ENCODE measurements at regions not wholly inside any gene's neighbourhood (a gene's known extent, or its start where the extent isn't known, plus 50 kb on each side); places are given as distances from the start of the nearest gene placed in this dataset.

GRCh38 chr12:124492879-124493808 is 74.3 kb downstream of the NCOR2 start:
- DNase-seq (ENCODE audit: low read depth): no peak
- no peak overlapping the region for H3K4me3 ChIP-seq (ENCODE audit: low read depth, low read length)
- no peak for TF ChIP-seq CTCF (conservative IDR thresholded peaks at IDR 0.05; ENCODE audit: low read depth, low read length)

GRCh38 chr12:124491856-124492420 is 75.5 kb downstream of the NCOR2 start:
- no peak overlapping the region for H3K4me3 ChIP-seq (ENCODE audit: low read depth, low read length)
- no peak for TF ChIP-seq CTCF (conservative IDR thresholded peaks at IDR 0.05; ENCODE audit: low read depth, low read length)
- DNase-seq (ENCODE audit: low read depth): no peak

GRCh38 chr12:124491310-124491709 is 76.1 kb downstream of the NCOR2 start:
- no peak overlapping the region for H3K4me3 ChIP-seq (ENCODE audit: low read depth, low read length)
- TF ChIP-seq CTCF (conservative IDR thresholded peaks at IDR 0.05; ENCODE audit: low read depth, low read length): no peak
- DNase-seq (ENCODE audit: low read depth): no peak

GRCh38 chr12:124490584-124491305 is 76.7 kb downstream of the NCOR2 start:
- TF ChIP-seq CTCF (conservative IDR thresholded peaks at IDR 0.05; ENCODE audit: low read depth, low read length): no peak
- H3K4me3 ChIP-seq (ENCODE audit: low read depth, low read length): no peak overlapping the region
- no peak for DNase-seq (ENCODE audit: low read depth)

- TF ChIP-seq CTCF (conservative IDR thresholded peaks at IDR 0.05; ENCODE audit: low read depth, low read length): no peak
- no peak for DNase-seq (ENCODE audit: low read depth)
- H3K4me3 ChIP-seq (ENCODE audit: low read depth, low read length): no peak overlapping the region
These were observed 77.4 kb downstream of the NCOR2 start for GRCh38 chr12:124489915-124490583.

- H3K4me3 ChIP-seq (ENCODE audit: low read depth, low read length): no peak overlapping the region
- DNase-seq (ENCODE audit: low read depth): no peak
- no peak for TF ChIP-seq CTCF (conservative IDR thresholded peaks at IDR 0.05; ENCODE audit: low read depth, low read length)
These were observed 78.2 kb downstream of the NCOR2 start for GRCh38 chr12:124489220-124489619.

All from epithelial cell of proximal tubule (primary cell).